Stimulated activated CD8-positive, alpha-beta memory T cell treated with anti-CD3 and anti-CD28 coated beads, Interleukin-7, amount 100 ng/mL, for 24 hours (primary cell): ENCODE measurements at regions not wholly inside any gene's neighbourhood (a gene's known extent, or its start where the extent isn't known, plus 50 kb on each side); places are given as distances from the start of the nearest gene placed in this dataset.

ENCODE experiments used
- DNase-seq: peaks from one replicate; pipeline ENCODE4 v3.0.0-alpha.2; 2020; ENCODE audit warnings: low read depth

GRCh38 chr2:72004201-72004915 lies 143.3 kb downstream of the CYP26B1 start:
- no peak for DNase-seq

GRCh38 chr2:72003796-72004195 lies 143.9 kb downstream of the CYP26B1 start:
- no peak for DNase-seq

- no peak for DNase-seq
These were observed 144.5 kb downstream of the CYP26B1 start for GRCh38 chr2:72003124-72003523.

- DNase-seq = no peak
These were observed 145.5 kb downstream of the CYP26B1 start for GRCh38 chr2:72001937-72002690.

GRCh38 chr2:72000110-72000509 lies 147.6 kb downstream of the CYP26B1 start:
- DNase-seq = no peak

- no peak for DNase-seq
These were observed 148.1 kb downstream of the CYP26B1 start for GRCh38 chr2:71999580-71999979.

GRCh38 chr2:71997843-71998242 lies 149.8 kb downstream of the CYP26B1 start:
- no peak for DNase-seq

- DNase-seq = no peak
These were observed 152.5 kb downstream of the CYP26B1 start for GRCh38 chr2:71995067-71995665.

- DNase-seq = no peak
These were observed 155.6 kb downstream of the CYP26B1 start for GRCh38 chr2:71992036-71992435.

GRCh38 chr2:71991397-71991796 lies 156.3 kb downstream of the CYP26B1 start:
- DNase-seq = no peak

- no peak for DNase-seq
These were observed 156.8 kb downstream of the CYP26B1 start for GRCh38 chr2:71990826-71991225.

- no peak for DNase-seq
These were observed 157.5 kb downstream of the CYP26B1 start for GRCh38 chr2:71990122-71990521.

GRCh38 chr2:71989671-71990070 lies 158.0 kb downstream of the CYP26B1 start:
- no peak for DNase-seq

GRCh38 chr2:71988170-71988569 lies 159.5 kb downstream of the CYP26B1 start:
- DNase-seq = no peak

GRCh38 chr2:71976685-71977084 lies 171.0 kb downstream of the CYP26B1 start:
- no peak for DNase-seq

- DNase-seq = no peak
These were observed 172.8 kb downstream of the CYP26B1 start for GRCh38 chr2:71974846-71975245.

- no peak for DNase-seq
These were observed 176.2 kb downstream of the CYP26B1 start for GRCh38 chr2:71971493-71971892.

GRCh38 chr2:71965530-71965929 lies 182.1 kb downstream of the CYP26B1 start:
- DNase-seq = no peak

GRCh38 chr2:71962911-71963694 lies 184.6 kb downstream of the CYP26B1 start:
- no peak for DNase-seq

GRCh38 chr2:71962350-71962749 lies 185.3 kb downstream of the CYP26B1 start:
- DNase-seq = no peak

- DNase-seq = no peak
These were observed 186.2 kb downstream of the CYP26B1 start for GRCh38 chr2:71961289-71962027.

GRCh38 chr2:71959494-71959893 lies 188.2 kb downstream of the CYP26B1 start:
- DNase-seq = no peak
